ENCODE measurements at regions not wholly inside any gene's neighbourhood (a gene's known extent, or its start where the extent isn't known, plus 50 kb on each side); places are given as distances from the start of the nearest gene placed in this dataset.

- TF ChIP-seq EP300 (IDR thresholded peaks at IDR 0.05) (no peak), CTCF (IDR thresholded peaks at IDR 0.05) (no peak), POLR2A (IDR thresholded peaks at IDR 0.05) (no peak)
Measured at GRCh38 chr11:70578831-70579230, 180.5 kb downstream of the CTTN start.

Measured in ovary (tissue), 3 donors.